ENCODE measurements at regions not wholly inside any gene's neighbourhood (a gene's known extent, or its start where the extent isn't known, plus 50 kb on each side); places are given as distances from the start of the nearest gene placed in this dataset.

GRCh38 chr6:126091466-126091865 is 105.1 kb downstream of the TRMT11 start:
- Histone ChIP-seq H3K27me3 (no peaks in the 10 kb centered on the region), H3K9me3 (no peaks in the 10 kb centered on the region), H3K36me3 (no peaks in the 10 kb centered on the region), H3K4me3 (no peak overlapping the region), H3K27ac (no peak overlapping the region), H3K4me1 (no peaks in the 10 kb centered on the region)
- intact Hi-C loops (cut with DNase I) = no loop called here
- ATAC-seq (no peak), DNase-seq (no peak)
- no peak for TF ChIP-seq CTCF (IDR thresholded peaks at IDR 0.05)

- DNase-seq = no peak
- H3K27me3 ChIP-seq = no peaks in the 10 kb centered on the region
- H3K9me3 ChIP-seq = no peaks in the 10 kb centered on the region
- TF ChIP-seq CTCF (IDR thresholded peaks at IDR 0.05) = no peak
- no peaks in the 10 kb centered on the region for H3K4me1 ChIP-seq
- no peak overlapping the region for H3K27ac ChIP-seq
- intact Hi-C loops (cut with DNase I) = no loop called here
- no peak for ATAC-seq
- H3K4me3 ChIP-seq = no peak overlapping the region
- H3K36me3 ChIP-seq = no peaks in the 10 kb centered on the region
Observed at GRCh38 chr6:126093108-126093507, 106.8 kb downstream of the TRMT11 start.

GRCh38 chr6:126094411-126094810 is 108.1 kb downstream of the TRMT11 start:
- H3K4me1 ChIP-seq = no peaks in the 10 kb centered on the region
- ATAC-seq (no peak), DNase-seq (no peak)
- TF ChIP-seq CTCF (IDR thresholded peaks at IDR 0.05) = no peak
- no peaks in the 10 kb centered on the region for H3K27me3 ChIP-seq
- no peaks in the 10 kb centered on the region for H3K36me3 ChIP-seq
- H3K4me3 ChIP-seq = no peak overlapping the region
- no peaks in the 10 kb centered on the region for H3K9me3 ChIP-seq
- intact Hi-C loops (cut with DNase I) = no loop called here
- H3K27ac ChIP-seq = no peak overlapping the region

GRCh38 chr6:126100386-126100785 is 114.0 kb downstream of the TRMT11 start:
- intact Hi-C loops (cut with DNase I) = no loop called here
- TF ChIP-seq CTCF (IDR thresholded peaks at IDR 0.05) = no peak
- DNase-seq (no peak), ATAC-seq (no peak)
- H3K27ac ChIP-seq = no peak overlapping the region
- no peak overlapping the region for H3K4me3 ChIP-seq
- H3K27me3 ChIP-seq = no peaks in the 10 kb centered on the region
- H3K9me3 ChIP-seq = no peaks in the 10 kb centered on the region
- H3K36me3 ChIP-seq = peaks cover 0 to 4% of the 10 kb centered on the region in 2 donors
- H3K4me1 ChIP-seq = no peaks in the 10 kb centered on the region

- intact Hi-C loops (cut with DNase I) = no loop called here
- H3K4me1 ChIP-seq = no peaks in the 10 kb centered on the region
- no peak overlapping the region for H3K4me3 ChIP-seq
- no peak for TF ChIP-seq CTCF (IDR thresholded peaks at IDR 0.05)
- no peak overlapping the region for H3K27ac ChIP-seq
- peaks cover 0 to 4% of the 10 kb centered on the region in 2 donors for H3K36me3 ChIP-seq
- H3K27me3 ChIP-seq = no peaks in the 10 kb centered on the region
- DNase-seq (no peak), ATAC-seq (no peak)
- no peaks in the 10 kb centered on the region for H3K9me3 ChIP-seq
Observed at GRCh38 chr6:126102358-126102757, 116.0 kb downstream of the TRMT11 start.
